GM19324 (cell line): ENCODE measurements at regions not wholly inside any gene's neighbourhood (a gene's known extent, or its start where the extent isn't known, plus 50 kb on each side); places are given as distances from the start of the nearest gene placed in this dataset.
"Not testable (repeated sequence)": the region's sequence is repeated elsewhere in the genome, so short reads cannot be mapped to it uniquely, and the experiment has no call there.

Experiments
- ATAC-seq: cut with Tn5 transposase; IDR thresholded peaks from one replicate; pipeline ENCODE4 v1.9.1; 2021; ENCODE audit warnings: mild to moderate bottlenecking, moderate library complexity; ENCODE audit not compliant: unreplicated experiment, low FRiP score

DNA sequence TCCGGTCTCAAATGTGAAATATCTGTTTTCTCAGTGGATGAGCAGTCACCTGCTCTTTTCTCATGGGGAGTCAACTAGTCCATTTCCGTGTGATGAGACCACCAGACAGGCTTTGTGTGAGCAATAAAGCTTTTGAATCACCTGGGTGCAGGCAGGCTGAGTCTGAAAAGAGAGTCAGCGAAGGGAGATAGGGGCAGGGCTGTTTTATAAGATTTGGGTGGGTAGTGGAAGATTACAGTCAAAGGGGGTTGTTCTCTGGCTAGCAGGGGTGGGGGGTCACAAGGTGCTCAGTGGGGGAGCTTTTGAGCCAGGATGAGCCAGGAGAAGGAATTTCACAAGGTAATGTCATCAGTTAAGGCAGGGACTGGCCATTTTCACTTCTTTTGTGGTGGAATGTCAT lies 176.5 kb upstream of the SERPINE2 start:
- not testable (repeated sequence) for ATAC-seq

- no peak for ATAC-seq
These were observed 174.3 kb upstream of the SERPINE2 start for GRCh38 chr2:224213396-224213795.

DNA sequence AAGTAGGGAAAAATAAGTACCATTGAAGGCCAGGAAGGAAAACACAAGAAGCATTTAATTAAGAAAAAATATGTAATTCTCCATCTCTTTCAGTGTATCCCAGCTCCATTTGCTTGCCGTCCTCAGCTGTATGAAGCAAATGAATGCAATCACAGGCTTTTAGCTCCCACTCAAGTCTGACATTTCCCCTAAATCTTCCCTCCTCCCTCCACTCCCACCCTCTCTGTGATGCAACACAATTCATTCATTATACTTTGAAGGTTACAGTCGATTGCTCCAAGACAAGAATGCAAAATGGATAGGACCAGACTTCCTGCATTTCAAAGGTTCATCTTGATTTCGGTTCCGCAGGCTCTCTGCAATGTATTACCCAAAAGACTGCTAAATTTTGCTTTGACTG lies 172.7 kb upstream of the SERPINE2 start:
- no peak for ATAC-seq

- no peak for ATAC-seq
These were observed 172.0 kb upstream of the SERPINE2 start for GRCh38 chr2:224211181-224211480.

DNA sequence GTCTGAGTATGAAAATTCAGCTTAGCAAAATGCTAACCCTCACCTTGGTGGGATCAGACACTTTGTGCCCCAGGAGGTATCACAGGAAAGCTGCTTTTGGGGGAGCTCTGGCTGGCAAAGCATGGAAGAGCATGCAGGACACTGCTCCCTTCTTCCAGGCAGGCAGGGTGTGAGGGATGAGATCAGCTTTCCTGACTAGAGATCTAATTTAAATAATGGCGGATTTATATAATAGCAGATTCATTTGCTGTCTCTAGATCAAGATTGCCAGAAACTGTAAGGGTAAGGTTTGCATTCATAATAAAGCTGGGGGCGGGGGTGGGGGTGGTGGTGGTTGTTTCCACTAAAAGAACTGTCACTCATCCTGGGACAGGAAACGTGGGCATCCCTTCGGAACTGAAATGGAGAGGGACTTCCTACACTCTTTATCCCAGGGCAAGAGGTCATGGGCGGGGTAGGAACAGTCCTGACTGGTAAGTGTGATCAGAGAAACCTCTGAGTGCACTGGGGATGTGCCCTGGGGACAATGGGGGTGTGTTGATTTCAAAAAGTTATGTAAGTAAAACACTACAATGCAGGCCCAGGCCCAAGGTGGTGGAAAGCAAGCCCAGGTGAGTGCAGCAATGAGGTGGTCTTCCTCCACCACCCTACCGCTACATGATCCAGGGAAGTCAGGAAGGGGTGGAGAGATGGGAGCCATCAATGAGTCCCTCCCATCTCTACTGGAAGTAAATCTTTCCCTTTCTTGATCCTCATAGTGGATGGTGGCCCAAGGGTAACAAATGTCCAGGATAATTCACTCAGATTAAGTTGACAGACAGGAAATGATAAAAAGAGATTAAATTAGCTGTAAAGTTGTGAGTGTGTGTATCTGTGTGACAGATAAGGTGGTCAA lies 171.4 kb upstream of the SERPINE2 start:
- ATAC-seq, result no peak

GRCh38 chr2:224209555-224210285 lies 170.6 kb upstream of the SERPINE2 start:
- no peak for ATAC-seq

- no peak for ATAC-seq
These were observed 169.4 kb upstream of the SERPINE2 start for GRCh38 chr2:224208443-224208842.

DNA sequence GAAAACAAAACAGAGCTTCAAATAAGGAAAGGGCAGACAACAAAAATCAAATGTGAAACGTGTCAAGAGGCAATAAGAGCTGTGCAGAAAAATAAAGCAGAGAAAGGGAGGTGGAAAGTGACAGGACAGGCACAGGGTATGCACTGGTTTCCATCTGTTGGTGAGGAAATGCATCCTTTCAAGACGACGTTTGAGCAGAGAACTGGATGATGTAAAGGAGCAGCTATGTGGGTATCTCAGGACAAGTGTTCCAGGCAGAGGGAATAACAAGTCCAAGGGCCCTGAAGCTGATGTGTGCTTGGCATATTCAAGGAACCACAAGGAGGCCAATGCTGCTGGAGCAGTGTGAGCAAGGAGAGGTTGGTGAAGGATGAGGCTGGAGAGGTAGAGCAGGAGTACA lies 168.9 kb upstream of the SERPINE2 start:
- ATAC-seq, result no peak

GRCh38 chr2:224206816-224207215 lies 167.7 kb upstream of the SERPINE2 start:
- ATAC-seq, result no peak

DNA sequence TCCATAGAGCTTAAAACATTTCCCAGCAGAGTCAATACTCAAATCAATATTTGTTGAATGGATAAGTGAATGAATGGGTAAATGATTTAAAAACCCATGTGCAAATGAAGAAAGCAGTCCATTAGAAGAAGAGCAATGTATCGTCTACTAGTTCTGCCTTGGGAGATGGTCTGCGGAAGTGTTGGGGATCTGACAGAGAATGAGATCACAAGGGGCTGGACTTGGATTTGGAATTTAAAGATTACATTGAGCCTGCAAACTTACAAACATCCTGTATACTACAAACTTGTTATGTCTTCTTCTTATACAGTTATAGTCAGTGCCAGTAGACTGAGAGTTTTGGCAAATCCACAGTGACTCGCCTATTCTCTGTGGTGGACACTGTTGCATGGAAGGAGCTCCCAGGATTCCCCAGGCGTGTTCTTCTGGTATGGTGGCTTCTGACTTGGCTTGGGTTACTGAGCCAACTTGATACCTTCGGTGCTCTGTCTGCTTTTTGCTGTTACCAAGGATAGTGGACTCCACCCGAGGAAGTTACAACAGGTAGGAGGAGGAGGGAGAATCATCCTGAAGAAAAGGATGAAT lies 163.3 kb upstream of the SERPINE2 start:
- ATAC-seq, result no peak

DNA sequence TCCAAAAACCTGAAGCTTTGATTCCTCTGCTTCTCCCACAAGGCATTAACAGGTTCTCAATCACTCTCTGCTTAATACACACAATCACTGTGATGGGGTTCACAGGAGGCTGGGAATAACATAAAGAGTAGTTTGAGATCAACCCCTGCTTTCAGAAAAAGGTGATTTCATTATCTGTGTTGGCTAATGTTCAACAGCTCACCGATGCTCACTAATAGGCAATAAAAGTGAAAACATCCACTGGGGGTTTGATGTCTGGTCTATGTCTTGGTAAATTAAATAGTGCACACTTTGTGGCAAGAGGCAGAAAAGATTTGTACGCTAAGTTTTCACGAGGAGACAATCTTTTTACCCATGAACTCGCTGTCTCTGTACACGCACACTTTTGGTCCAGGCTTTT lies 159.3 kb upstream of the SERPINE2 start:
- ATAC-seq, result no peak

GRCh38 chr2:224196810-224197209 lies 157.7 kb upstream of the SERPINE2 start:
- no peak for ATAC-seq

DNA sequence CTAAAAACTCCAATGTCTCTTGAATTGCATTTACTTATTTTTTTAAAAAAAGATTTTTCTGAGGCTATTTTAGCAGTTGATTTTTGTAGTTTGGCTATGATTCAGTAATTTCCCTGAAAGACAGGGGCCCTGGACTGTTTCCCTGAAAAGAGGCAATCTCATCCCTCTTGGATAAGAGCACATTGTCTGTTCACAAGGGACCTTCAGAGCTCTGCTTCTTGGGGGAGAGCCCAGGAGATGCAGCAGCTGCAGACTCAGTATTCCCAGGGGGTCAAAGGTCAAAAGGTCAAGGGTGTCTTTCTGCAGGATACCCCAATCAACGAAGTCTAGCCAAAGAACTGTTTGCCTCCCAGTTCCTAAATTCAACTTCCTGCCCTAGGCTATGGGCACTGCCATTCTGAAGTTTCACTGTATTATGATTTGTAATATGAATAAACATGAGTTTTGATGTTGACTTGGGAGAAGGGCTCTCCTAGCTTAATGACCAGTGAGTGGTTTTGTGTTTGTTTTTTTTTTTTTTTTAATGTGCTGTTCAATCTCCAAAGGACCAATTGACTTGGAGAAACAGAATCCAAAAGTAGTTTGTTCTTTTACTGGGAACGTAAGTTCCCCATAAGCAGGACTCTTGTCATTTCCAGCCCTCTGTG lies 157.0 kb upstream of the SERPINE2 start:
- ATAC-seq, result no peak

DNA sequence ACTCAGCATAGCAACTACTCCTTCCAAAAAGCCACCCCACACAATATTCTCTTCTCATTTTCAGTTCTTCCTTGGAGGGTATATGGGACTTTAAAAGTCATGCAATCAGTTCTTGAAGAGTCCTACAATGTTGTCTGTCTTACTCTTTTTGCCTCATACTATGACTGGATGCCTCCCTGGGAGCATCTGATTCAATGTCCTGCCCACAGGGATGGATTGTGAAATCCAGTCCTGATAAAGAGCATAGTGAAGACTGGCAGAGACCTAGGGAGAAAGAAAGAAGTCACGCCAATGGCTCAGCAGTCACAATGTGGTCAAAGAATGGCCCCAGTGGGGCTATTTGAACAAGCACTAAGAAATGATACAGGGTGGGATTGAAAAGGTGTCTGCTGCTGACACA lies 155.1 kb upstream of the SERPINE2 start:
- no peak for ATAC-seq

DNA sequence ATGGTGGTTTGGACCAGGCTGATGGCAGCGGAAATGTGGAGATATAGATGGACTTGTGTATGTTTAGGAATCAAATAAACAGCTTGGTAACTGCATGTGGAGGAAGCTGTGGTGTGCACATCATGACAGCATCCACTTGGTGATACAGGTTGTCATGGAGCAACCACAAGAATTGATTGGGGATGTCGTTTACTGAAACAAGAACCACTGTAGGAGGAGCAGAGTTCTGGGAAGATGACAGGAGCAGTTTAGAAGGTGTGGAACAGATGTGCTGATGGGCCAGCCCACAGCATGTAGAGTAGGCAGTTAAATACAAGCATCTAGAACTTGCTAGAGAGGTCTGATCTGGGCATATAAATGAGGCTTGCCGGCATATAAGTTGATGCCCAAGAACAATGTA lies 152.4 kb upstream of the SERPINE2 start:
- ATAC-seq, result no peak

- ATAC-seq, result no peak
These were observed 151.8 kb upstream of the SERPINE2 start for GRCh38 chr2:224190936-224191270.

- ATAC-seq, result no peak
These were observed 151.3 kb upstream of the SERPINE2 start for GRCh38 chr2:224190234-224190935.

DNA sequence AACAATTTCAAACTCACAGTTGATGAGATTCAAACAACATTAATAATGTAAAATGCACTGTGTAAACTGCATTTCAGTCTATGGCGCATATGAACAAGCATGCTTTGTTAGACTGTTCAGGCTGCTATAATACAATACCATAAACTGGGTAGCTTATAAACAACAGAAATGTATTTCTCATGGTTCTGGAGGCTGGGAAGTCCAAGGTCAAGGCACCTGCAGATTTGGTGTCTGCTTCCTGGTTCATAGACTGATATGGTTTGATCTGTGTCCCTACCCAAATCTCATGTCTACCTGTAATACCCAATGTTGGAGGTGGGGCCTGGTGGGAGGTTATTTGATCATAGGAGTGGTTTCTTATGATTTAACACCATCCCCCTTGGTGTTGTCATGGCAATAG lies 148.1 kb upstream of the SERPINE2 start:
- ATAC-seq, result no peak

- ATAC-seq, result no peak
These were observed 146.0 kb upstream of the SERPINE2 start for GRCh38 chr2:224185023-224185601.

- ATAC-seq, result no peak
These were observed 144.0 kb upstream of the SERPINE2 start for GRCh38 chr2:224183086-224183485.
